GM18868 (cell line): ENCODE measurements at regions not wholly inside any gene's neighbourhood (a gene's known extent, or its start where the extent isn't known, plus 50 kb on each side); places are given as distances from the start of the nearest gene placed in this dataset.
"Not testable (repeated sequence)": the region's sequence is repeated elsewhere in the genome, so short reads cannot be mapped to it uniquely, and the experiment has no call there.

ENCODE experiments used
- ATAC-seq: cut with Tn5 transposase; IDR thresholded peaks from one replicate; pipeline ENCODE4 v1.9.1; 2021; ENCODE audit warnings: mild to moderate bottlenecking, moderate library complexity; ENCODE audit not compliant: unreplicated experiment

DNA sequence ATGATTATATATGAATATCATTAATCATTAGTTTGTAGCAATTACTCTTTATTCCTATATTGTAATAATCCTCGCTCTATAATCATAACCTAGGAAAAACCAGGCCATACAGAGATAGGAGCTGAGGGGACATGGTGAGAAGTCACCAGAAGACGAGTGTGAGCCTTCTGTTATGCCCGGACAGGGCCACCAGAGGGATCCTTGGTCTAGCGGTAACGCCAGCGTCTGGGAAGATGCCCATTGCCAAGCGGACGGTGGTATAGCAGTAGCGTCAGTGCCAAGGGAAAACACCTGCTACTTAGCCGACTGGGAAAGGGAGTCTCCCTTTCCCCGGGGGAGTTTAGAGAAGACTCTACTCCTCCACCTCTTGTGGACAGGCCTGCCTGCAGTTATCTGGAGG, 1347.6 kb downstream of the GATA3 start:
- ATAC-seq = not testable (repeated sequence)

DNA sequence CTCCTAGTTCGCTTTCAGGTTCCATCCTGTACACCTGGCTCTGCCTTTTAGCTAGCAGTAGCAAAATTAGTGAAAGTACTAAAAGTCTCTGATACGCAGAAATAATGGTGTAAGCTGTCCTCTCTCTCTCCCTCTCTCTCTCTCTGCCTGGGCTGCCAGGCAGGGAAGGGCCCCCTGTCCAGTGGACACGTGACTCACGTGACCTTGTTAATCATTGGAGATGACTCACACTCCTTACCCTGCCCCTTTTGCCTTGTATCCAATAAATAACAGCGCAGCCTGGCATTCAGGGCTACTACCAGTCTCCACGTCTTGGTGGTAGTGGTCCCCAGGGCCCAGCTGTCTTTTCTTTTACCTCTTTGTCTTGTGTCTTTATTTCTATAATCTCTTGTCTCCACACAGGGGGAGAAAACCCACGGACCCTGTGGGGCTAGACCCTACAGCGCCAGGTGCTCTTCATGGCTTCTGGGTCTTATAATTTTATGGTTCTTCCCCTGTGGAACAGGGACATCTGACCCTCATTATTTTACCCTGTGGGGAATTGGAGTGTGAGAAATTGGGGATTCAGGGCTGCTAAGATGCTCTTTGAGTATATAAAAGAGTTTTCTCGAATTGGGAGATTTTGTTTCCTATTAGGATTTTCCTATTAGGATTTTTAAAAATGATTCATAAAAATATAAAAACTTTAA, 1348.2 kb downstream of the GATA3 start:
- not testable (repeated sequence) for ATAC-seq

DNA sequence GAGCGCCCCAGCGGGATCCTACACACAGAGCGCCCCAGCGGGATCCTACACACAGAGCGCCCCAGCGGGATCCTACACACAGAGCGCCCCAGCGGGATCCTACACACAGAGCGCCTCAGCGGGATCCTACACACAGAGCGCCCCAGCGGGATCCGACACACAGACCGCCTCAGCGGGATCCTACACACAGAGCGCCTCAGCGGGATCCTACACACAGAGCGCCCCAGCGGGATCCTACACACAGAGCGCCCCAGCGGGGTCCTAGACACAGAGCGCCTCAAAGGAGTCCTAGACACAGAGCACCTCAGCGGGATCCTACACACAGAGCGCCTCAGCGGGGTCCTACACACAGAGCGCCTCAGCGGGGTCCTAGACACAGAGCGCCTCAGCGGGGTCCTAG, 1352.7 kb downstream of the GATA3 start:
- not testable (repeated sequence) for ATAC-seq

- no peak for ATAC-seq
Observed at GRCh38 chr10:9416331-9416730, 1361.8 kb downstream of the GATA3 start.

GRCh38 chr10:9419757-9420156, 1365.3 kb downstream of the GATA3 start:
- no peak for ATAC-seq

DNA sequence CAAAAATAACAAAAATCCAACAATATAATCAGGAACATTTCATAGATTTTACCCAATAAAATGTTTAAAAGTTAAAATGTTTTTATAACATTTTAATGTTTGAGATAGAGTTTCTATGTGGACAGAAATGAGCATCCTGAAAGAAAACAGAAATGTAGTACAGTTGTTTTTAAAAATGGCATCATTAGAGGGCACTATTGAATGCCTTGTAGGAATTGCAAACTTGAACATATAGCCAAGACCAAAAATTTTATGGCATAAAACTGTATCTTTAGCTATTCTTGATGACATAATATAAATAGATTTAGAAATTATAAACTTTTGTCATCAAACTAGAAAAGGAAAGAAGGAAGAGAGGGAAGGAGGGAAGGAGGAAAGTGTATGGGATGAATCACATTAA, 1372.7 kb downstream of the GATA3 start:
- no peak for ATAC-seq

DNA sequence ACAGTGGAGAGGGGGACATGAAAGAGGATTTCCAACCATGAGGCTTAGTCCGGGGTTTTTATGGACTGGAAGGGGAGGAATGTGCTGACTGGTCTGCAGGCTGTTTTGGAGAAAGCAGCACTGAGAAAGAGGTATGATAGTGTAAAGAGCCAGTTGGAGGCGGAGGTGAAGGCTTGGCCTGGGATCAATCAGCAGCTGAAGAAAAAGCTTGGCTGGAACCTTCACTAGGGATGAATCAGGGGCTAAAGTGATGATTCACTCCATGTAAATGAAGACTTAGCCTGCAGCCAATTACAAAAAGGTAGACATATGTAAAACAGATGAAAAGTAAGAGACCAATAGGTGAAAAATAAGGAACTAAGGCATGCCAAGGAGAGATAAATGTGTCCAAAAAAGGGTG, 1382.6 kb downstream of the GATA3 start:
- ATAC-seq = no peak

DNA sequence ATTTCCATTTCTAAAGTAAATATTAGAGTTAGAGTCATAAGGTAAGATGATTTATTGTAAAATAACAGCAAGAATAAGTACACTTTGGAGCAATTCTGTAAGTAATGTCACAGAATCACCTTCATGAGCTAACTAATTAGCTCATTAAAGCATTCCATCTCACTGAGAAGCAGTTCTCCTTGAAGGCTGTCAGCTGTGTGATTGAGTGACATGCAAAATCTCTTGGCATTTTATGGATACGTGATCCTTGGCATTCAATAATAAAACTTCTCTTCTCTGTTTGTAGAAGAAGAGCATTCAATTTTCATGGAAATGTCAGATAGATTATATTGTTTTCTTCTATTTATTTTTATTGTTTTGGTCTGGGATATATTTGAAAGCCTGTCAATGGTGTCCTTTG, 1389.3 kb downstream of the GATA3 start:
- no peak for ATAC-seq

- no peak for ATAC-seq
Observed at GRCh38 chr10:9449530-9449929, 1395.0 kb downstream of the GATA3 start.

GRCh38 chr10:9450801-9451200, 1396.3 kb downstream of the GATA3 start:
- ATAC-seq = no peak

- no peak for ATAC-seq
Observed at GRCh38 chr10:9451211-9451773, 1396.8 kb downstream of the GATA3 start.

DNA sequence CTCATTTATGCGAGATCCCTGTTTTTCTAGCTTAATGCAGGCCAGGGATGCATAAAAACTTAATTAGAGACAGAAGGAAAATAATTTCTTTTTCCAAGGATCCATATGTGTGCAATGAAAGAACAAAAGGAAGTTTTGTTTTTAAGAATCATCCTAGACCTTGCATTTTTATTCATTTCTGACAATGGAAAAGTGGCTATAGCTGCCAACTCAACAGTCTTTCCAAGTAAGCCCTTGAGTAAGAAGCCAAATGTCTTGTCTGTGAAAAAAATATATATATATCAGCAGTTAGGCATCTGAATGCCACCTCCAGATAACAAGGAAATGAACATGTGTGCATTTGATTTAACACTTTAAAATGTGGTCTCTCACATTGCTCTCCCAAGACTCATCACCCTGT, 1397.6 kb downstream of the GATA3 start:
- no peak for ATAC-seq

- not testable (repeated sequence) for ATAC-seq
Observed at GRCh38 chr10:9453871-9454270, 1399.4 kb downstream of the GATA3 start.

DNA sequence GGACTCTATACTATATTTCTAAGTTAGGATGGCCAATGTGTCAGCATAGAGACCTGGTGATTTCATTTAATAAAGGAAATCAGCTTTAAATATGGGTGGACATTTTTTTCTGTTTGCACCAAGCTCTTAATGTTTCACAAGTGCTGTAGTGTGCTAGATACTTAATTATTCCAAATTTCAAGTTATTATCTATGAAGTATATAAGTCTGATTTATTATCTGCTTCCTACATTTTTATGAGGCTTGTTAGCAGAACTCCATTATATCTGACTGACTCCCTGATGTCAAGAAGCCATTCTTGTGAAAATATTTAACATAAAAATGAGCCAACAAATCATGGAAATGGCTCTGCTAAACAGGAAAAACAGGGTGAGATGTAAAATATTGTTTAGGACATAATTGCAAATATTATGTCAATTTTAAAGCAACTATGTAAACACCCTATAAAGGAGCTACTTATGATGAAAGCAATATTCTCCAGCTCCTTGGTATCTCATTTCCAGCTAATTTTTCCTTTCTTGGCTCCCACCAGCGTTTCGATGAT, 1415.2 kb downstream of the GATA3 start:
- ATAC-seq = no peak

- ATAC-seq = no peak
Observed at GRCh38 chr10:9470581-9470980, 1416.1 kb downstream of the GATA3 start.

DNA sequence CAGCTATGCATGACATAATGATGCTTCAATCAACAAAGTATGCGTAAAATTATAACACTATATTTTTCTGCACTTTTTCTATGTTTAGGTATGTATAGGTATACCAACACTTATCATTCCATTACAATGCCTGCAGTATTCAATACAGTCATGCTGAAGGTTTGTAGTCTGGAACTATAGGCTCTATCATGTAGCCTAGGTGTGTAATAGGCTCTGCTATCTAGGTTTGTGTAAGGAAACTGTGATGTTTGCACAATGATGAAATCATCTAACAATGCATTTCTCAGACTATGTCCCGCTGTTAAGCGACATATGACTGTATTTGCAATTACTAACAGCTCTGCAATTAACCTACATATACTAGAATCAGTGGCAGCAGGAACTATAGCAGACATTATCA, 1447.5 kb downstream of the GATA3 start:
- ATAC-seq = no peak

GRCh38 chr10:9504227-9504626, 1449.7 kb downstream of the GATA3 start:
- no peak for ATAC-seq

DNA sequence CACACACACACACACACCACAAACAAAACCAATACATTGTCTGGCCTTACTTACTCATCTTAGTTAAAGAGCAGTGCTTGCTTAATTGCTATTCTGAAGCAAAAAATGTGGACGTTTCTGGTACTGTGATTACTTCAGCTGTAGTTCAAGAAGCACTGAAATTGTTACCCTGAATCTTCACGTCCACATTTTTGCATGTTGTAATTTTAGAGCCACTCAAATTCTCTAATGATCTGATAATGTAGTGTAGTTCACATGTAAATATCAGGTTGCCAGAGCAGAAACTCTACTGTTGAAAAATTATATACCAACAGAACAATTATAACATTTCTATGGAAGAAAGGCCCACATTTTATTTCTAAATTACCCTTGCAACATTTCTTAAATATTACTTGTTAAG, 1451.1 kb downstream of the GATA3 start:
- ATAC-seq = no peak

GRCh38 chr10:9508606-9509005, 1454.1 kb downstream of the GATA3 start:
- ATAC-seq = no peak

GRCh38 chr10:9510626-9511025, 1456.1 kb downstream of the GATA3 start:
- ATAC-seq = no peak

DNA sequence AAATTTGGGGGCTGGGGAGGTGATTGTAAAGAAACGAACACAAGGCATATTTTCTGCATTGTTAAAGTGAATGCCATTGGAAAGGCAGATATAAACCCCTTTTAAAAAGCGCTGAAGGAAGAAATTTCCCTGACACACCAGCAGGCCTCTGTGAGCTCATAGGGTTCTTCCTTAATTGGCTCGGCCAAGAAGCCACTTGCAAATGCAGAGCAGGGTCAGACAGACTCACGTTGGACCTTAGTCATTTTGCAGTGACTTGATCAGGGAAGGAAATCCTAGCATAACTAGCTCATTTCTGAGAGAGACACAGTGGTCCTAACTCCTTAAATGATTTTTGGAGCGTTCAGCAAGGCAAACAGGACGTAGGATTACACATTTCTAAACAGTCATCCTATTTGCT, 1461.4 kb downstream of the GATA3 start:
- ATAC-seq = no peak

- peak; percentile 95 for ATAC-seq
Observed at GRCh38 chr10:9535744-9536143, 1481.3 kb downstream of the GATA3 start.

GRCh38 chr10:9545073-9545472, 1472.6 kb upstream of the CELF2 start:
- no peak for ATAC-seq
